ENCODE measurements at regions not wholly inside any gene's neighbourhood (a gene's known extent, or its start where the extent isn't known, plus 50 kb on each side); places are given as distances from the start of the nearest gene placed in this dataset.

DNA sequence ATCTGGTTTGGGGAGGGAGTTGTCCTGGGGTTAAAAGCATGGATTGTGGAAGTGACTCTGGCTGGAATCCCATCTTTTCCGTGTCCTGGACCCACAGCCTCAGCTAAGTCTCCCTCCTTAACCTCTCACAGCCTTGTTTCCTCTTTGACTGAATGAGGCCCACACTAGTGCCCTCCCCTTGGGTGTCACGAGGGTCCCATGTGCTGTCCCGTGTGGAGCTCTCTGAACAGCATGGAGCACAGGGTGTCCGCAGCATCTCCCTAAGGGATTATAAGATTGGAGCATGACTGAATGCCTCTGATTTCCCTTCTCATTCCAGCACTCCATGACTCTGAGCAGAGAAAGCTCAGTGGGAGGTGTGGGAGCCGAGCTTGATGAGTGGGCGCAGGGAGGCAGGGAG lies 182.5 kb downstream of the TEX29 start:
- DNase-seq = no peak

DNA sequence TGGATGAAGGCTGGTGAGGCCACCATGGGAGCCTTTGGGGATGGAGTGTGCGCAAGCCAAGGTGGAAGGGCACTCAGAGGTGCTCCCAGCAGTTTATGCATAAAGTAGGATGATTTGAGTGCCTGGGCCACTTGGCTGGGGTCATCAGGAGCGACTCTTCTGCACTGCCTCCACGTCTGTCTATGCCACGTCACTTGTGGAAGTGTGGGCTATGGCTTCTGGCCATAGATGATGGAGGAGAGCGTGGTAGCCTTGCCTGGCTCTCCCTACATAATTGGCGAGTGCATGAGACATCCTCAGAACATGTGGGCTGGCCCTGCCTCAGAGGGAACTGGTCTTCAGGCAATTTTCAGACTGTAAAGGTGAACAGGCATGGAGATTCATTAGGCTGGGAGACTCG lies 182.9 kb downstream of the TEX29 start:
- no peak for DNase-seq

DNA sequence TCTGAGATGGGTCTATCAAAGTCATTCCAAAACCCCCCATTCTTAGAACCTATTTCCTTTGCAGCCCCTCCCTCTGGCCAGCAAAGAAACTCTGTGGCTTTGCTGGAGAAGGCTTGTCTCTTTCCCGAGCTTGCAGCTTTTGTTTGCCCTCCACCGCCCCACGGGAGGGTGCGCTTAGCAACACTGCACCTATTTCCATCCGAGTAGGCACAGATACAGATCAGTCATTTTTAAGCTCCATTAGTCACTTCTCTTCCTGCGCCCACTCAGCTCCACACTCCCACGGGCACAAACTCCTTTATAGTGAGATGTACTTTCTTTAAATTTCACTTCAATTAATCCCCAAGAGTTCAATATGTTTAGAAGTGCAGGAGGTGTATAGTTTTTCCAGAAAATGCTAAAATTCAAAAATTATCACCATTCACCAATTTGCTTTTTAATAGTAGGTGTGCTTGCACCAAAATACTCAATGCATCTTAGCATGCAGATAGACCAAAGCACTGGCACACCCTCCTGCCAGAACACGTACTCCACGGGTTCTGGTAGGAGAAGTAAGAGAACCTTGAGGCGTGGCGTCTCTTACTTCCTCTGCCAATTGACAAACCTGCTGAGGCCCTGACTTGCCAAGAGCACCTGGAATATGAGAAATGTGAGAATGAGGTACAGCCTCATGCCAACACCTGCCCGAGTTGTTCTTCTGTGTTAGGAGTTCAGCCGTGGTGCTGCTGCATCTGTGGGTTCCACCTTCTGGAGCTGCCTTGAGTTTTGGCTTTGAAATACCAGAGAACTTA lies 183.7 kb downstream of the TEX29 start:
- DNase-seq = no peak

DNA sequence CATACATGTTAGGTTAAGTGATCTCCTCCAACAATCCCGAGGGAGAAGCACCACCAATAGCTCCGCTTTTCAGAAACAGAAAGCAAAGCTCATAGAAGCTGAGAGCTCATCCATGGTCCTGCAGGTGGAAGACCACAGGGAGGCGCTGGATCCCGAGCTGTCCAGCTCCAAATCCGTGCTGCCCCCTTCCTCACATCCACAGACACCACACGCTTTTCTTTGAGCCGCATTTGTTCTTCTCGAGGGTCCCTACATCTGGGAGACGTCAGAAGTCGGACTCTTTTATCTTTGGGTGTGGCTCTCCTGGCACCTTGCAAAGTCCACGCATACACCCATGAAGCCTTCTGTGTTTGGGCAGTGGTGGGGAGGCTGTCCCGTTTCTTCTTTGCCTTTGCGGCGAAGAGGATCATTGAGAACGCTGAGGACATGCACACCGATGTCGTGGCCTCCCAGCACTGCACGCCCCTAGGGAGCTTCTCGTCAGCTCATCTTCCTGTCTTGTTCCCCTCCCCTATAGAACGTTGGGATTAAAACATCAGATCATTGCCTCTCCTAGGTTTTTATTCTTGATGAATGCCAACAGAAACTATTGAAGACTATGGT lies 184.8 kb downstream of the TEX29 start:
- no peak for DNase-seq

DNA sequence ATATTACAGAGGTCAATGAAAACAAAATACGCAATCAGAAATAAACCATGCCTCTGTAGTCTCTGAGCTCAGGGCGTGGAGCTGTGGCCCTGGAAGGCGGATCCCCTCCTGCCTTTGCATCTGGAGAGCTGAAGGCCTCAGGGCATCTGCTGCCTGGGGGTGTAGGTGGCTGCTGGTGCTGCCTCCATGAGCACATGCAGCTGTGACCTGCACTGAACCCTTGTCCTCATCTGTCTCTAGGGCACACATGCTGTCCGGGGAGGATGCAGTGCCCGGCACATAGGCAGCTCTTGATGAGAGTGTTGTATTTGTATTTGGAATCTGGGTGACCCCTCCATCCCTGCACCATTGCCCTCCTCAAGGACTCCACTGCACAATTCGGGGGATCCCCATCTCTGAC lies 185.7 kb downstream of the TEX29 start:
- no peak for DNase-seq

DNA sequence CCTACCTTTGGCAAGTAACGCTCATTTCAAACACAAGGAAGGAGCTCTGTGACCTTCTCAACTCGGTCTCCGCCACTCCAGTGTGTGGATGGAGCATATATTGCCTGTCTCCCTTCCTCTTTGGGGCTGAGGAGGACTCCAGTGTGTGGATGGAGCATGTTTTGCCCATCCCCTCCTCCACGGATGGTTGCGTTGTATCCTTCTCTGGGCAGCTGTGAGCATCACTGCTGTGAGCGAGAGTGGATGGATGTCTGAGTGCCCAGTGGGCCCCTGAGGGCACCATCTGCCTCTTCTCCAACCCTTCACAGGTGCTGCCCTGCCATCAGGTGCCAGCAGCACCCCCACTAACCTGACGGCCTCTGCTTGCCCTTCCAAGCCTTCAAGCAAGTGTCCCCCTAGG lies 186.2 kb downstream of the TEX29 start:
- no peak for DNase-seq

DNA sequence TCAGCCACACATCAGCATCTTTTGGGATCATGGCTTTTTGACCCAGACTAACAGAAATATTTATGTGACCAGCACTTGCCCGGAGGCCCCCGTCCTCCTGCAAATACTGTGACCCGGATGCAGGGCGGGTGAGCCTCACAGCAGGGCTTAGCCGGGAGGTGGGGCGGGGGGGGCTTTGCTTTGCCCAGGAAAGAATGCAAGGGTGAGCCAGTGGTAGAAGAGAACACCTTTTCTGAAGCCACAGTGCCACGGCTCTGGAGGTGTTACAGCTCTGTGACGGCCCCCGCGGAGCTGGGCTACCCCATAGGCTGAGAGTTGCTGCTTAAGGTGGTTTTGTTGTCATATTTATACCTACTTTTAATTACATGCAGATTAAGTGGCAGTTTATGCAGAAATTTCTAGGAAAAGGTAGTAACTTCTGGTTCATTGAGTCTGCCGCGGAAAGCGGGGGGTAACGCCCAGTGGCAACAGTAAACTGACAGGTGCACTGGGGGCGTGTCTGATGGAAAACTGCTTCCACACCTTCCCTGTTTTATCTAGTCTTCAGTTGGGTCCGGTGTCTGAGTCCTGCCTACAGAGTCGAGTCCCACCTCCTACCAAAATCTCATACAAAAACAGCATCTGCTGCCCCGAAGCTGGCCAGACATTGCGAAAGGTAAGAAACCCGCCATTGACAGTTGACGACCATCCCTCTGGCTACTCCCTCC lies 187.9 kb downstream of the TEX29 start:
- no peak for DNase-seq

DNA sequence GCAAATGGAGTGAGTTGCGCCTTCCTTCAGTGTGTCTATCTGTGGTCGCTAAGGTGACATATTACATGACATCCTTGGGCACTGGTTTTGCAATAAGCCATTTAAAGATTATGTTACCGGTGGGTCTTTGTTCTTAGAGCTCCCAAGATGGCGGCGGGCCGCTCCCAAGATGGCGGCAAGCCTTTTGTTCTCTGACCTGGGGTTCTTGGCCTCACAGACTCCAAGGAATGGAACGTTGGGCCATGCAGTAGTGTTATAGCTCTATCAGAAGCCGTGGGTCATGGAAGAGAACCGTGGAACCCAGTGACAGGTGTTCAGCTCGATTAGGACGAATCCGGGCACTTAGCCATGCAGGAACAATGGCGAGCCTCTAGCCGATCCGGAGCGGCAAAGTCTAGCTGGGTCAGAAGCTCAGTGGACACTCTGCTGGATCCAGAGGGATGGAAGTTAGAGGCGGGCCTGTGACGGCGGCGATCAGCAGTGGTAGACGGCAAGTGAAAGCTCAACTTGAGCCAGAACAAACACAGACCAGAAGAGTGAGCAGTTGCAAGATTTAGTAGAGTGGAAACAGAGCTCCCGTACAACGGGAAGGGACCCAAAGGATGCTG lies 188.6 kb downstream of the TEX29 start:
- no peak for DNase-seq

DNA sequence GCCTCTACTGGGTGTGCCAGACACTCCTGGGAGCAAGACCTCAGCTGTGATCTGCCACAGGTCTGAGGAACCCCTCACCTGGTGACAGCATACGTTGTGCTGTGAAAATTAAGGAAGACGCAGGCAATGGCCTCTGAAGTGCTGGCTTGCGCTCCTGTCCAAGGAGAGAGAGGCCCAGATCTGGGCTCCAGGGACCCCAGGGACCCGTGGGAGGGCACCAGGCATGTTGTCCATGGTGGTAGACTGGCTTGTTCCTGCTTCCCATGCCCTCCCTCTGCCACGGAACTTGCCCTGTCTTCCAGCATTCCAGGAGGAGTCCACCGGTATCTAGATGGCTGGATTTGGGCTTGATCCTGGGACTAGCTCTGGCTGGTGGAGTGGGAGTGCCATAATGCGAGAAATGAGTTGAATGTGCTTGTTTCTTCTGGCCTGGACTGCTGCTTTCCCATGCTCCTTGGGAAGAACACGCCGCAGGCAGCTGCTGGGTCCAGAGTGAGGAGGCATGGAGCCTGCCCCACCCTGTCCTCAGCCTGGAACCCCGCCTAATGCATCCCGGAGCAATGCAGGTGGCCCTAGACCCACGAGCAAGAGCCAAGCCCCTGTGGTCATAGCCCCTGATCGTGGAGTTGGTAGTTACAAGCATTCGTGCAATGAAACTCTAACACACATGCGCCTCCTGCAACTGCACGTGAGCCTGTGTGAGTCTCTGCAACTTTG lies 190.2 kb downstream of the TEX29 start:
- no peak for DNase-seq

DNA sequence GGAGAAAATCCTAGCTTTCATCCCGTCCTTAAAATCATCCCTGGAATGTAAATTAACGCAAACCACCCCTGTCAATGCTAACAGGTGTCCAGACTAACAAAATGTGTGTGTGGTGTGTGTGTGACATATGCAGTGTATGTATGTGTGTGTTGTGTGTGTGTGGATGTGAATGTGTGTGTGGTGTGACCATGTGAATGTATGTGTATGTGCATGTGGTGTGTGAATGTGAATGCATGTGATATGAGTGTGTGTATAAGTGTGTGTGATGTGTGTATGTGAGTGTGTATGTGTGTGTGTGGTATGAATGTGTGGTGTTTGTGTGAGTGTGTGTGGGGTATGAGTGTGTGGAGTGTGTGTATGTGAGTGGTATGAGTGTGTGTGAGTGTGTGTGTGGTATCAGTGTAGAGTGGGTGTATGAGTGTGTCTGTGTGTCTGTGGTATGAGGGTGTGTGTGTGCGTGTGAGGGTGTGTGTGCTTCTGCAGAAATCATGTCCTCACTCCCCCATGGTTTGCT lies 190.8 kb downstream of the TEX29 start:
- DNase-seq = no peak

DNA sequence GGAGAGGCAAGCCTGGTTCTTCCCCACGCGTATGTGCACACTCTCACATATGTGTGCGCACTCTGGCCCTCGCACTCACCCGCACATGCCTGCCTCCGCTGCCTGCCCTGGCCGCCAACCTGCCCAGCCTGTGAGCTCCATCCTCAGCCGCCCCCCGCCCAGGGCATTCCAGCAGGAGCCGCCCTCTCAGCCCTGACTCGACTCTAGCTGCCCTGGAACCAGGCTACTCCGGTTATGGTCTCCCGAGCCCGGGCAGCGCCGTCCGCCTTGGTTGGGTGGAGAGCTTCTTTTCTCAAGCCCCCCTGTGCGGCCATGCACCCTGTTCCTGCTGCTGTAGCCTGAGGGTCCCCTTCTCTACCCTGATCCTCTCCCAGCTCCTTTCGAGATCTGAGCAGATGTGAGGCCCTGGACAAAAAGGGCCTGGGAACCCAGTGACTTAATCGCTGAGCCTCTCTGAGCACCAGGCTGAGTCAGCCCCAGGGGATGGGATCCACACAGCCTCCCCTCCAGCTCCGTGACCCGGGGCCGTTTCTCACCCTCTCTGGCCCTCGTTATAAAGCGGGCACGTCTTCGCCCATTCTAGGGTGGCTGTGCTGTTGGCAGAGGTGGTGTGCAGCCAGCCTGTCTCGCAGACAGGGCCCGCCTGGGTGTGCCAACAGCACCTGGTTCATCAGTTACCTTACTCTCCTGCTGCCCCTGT lies 191.5 kb downstream of the TEX29 start:
- no peak for DNase-seq

DNA sequence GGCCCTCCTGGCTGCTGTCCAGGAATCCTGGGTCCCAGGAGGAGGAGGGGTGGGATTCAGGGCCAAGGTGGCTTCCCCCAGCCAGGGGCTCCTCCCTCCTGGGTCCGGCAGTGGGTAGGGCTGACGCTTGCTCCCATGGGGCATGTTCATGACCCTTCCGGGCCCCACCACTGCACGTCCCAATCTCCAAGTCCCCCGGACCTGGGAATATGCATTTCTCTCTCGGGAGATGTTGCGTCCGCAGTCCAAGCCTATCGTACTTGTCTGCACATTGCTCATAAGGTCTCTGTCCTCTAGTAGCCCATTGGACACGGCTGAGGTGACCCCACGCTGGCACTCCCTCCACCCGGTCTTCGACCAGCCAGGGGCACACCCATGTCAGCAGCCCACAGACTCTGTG lies 192.3 kb downstream of the TEX29 start:
- no peak for DNase-seq

DNA sequence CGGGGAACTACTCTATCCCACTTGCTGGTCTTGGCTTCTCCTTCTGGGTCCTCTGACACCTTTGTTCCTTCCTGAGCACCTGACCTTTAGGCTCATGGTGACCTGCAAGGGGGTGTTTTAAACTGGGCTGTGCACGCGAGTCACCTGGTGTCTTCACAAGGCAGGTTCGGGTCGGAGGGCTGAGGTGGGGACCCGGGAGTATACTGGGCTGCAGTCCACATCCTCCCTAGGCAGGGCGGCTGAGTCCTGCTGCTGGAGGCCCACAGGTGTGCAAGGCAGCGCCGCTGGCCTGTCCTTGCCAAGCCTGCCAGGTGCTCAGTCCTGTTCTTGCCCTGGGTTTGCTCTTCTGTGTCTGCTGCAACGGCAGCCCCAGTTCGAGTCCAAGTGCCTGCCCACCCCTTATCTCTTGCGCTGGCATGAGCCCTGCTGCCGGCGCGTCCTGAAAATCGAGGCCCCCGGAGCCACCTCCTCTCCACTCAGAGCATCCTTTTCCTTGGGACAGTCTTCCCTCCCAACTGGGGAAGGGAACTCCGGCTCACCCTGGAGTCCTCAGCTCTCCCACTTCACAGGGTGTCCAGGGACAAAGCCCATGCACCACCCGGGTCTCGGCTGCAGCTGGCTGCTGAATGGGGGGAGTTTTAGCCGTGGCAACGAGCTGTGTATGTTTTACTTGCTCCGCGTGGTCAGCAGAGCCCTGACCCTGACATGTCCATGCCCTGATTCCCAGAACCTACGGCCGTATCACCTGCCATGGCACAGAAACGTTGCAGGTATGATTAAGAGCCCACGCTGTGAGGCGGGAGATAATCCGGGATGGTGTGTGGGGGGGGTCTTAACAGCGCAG lies 193.5 kb downstream of the TEX29 start:
- DNase-seq = no peak

DNA sequence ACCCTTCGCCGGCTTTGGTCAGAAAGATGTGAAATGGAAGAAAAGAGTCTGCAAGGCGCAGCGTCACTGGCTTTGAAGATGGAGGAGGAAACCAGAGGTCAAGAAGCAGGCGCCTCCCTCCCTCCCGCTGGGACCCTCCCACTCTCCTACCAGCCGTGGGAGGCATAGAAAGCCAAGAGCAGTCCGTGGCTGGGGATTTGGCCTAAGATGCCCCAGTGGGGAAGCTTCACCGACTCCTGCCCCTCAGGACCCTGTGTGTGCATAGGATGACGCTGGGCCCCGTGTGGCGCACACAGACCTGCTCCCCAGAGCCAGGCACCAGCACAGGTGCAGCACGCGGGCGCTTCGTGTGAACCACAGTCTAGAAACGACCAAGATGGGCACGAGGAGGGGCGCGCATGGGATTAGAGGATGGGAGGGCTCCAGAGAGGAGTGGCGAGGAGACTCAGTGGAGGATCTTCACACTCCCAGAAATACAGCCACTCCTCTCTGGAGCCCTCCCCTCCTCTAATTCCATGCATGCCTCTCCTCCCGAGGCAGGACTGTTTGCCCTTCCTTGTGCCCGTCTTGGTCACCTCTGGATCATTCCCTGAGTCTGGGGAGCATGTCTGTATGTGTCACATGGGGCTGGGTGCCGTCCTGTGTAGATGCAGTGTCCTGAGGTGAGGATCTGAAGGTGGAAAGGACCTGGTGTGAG lies 194.3 kb downstream of the TEX29 start:
- no peak for DNase-seq

DNA sequence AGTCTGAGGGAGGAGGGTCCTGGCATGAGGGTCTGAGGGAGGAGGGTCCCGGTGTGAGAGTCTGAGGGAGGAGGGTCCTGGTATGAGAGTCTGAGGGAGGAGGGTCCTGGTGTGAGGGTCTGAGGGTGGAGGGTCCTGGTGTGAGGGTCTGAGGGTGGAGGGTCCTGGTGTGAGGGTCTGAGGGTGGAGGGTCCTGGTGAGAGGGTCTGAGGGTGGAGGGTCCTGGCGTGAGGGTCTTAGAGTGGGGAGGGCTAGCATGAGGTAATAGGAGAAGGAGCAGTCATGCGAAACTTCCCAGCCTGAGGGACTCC lies 194.8 kb downstream of the TEX29 start:
- no peak for DNase-seq

DNA sequence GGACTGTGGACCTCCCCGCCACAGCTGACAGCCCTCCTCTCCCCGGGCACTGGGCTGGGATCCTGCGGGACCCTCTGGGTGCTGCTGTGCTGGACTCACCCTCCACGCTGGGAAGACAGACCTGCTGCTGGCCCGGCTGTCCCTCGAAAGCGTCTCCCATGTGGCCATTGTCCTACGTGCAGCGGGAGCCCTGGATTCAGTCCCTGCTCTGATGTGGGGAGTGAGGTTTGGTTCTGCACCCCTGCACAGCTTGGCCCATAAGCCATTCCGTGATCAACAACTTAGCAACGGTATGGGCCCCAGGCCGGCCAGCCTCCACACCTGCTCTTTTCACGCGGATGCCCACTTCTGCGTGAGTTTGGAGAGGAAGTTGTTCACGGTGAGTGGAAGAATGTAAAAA lies 195.2 kb downstream of the TEX29 start:
- DNase-seq = no peak

DNA sequence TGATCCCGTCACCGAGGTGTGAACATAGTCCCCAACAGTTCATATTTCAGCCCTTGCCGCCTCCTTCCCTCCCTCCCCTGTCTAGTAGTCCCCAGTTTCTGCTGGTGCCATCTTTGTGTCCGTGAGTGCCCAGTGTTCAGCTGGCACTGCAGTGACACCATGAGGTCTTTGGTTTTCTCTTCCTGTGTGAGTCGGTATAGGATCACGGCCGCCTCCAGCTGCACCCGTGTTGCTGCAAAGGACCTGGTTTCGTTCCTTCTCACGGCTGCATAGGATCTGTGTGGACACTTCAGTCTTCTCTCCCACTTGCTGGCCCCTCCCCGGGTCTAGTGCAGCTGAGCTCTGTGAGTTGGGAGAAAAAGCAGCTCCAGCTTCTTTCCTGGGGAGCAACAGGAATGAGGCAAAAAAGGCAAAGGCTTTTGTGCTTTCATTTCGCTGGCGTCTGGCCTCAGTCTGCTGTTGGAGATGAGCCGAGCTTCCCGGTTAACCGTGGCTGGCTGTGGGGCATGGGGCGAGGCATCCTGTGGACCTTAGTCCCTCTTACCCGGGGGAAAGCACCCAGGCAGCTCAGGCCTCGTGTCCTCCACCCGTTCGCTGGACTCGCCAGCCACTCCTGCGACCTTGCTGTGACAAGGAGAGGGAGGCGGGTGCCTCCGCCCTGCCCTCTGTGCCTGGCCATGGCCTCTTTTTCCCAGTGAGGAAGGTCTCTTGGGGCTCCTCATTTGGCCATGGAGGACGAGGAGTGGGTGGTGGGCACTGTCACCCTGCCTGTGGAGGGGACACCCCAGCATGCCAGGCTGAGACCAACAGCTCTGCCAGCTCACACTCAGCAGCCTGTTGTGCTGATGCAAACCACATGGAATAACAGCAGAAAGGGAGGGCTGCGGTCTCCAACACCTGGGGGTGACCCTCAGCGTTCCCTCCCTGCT lies 196.5 kb downstream of the TEX29 start:
- DNase-seq = no peak

DNA sequence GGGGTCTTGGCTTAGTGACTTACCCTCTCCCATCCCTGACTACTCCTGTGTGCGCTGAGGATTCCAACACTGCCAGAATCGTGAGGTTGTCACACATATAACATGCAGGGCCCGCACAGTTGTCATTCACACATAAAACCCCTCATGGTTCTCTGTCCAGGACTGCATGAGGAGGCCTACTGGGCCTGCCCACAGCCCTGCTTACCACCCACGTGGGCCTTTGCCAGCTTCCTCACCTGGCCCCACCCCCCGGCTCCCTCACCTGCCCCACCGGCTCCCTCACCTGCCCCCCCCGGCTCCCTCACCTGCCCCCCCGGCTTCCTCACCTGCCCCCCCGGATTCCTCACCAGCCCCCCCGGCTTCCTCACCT lies 197.2 kb downstream of the TEX29 start:
- DNase-seq = no peak

DNA sequence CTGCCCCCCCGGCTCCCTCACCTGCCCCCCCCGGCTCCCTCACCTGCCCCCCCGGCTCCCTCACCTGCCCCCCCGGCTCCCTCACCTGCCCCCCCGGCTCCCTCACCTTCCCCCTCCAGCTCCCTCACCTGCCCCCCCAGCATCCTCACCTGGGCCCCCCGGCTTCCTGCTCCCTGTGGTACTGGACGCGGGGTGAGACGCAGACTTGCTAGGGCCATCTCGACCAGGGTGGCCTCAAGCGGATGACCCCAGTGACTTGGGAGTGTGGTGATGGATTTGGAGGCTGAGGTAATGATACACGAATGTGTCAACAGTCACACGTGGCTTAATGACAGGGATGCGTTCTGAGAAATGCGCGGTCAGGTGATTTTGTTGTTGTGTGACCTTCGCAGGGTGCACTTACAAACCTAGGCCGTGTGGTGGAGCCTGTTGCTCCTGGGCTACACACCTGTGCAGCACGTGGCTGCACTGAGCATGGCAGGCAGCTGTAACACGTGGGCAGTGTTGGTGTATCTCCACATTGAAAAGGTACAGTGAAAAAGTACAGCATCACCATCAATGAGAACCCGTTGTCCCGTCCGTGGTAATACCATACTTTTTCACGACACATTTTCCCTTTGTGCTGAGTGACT lies 197.8 kb downstream of the TEX29 start:
- DNase-seq = no peak
